ENCODE measurements at regions not wholly inside any gene's neighbourhood (a gene's known extent, or its start where the extent isn't known, plus 50 kb on each side); places are given as distances from the start of the nearest gene placed in this dataset.

DNA sequence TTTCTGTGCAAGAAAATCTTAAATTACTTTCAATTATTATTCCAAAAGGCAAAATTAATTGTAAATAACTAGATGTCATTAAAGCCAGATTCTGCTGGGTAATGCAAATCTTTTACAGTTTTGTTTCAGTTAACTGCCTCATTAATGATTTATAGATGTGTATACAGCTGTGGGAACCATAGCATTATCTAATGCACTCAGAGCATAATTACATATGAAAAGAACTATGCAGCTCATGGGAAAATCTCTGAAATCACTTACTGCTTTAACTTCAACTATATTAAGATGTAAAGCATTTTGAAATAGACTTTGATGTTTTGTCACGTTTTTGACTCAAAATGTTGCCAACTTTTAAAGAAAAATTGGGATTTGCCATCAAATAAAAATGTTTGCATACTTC is 630.3 kb upstream of the KLHL4 start:
- in situ Hi-C loops (cut with MboI; ENCODE audit: low sequenced_read_pairs, unreplicated experiment) = no loop called here
- no peak for DNase-seq (ENCODE audit: low spot score)
- TF ChIP-seq, protein P1, sequence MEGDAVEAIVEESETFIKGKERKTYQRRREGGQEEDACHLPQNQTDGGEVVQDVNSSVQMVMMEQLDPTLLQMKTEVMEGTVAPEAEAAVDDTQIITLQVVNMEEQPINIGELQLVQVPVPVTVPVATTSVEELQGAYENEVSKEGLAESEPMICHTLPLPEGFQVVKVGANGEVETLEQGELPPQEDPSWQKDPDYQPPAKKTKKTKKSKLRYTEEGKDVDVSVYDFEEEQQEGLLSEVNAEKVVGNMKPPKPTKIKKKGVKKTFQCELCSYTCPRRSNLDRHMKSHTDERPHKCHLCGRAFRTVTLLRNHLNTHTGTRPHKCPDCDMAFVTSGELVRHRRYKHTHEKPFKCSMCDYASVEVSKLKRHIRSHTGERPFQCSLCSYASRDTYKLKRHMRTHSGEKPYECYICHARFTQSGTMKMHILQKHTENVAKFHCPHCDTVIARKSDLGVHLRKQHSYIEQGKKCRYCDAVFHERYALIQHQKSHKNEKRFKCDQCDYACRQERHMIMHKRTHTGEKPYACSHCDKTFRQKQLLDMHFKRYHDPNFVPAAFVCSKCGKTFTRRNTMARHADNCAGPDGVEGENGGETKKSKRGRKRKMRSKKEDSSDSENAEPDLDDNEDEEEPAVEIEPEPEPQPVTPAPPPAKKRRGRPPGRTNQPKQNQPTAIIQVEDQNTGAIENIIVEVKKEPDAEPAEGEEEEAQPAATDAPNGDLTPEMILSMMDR (IDR thresholded peaks at IDR 0.05; ENCODE audit: borderline replicate concordance, control extremely low read depth, extremely low read depth, insufficient read depth, missing control alignments) = no peak

DNA sequence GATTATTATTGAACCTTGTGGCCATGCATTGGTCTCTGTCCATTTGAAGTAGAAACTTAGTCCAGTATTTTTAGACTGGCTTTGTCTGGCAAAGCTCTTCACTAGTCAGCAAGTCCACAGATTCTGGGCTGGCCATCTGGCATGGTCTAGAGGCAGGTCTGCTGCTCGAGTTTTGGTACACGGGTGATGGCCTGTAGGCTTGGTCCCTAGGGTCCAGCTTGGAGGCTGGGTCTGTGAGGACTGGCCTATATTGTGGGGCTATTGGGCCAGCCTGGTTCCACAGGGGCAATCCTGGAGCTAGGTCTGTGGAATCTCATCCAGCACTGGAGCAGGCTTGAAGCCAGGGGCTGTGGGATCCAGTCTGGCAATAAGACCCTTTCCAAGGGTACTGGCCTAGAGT is 607.6 kb upstream of the KLHL4 start:
- no peak for DNase-seq (ENCODE audit: low spot score)
- in situ Hi-C loops (cut with MboI; ENCODE audit: low sequenced_read_pairs, unreplicated experiment) = no loop called here
- TF ChIP-seq, protein P1 (IDR thresholded peaks at IDR 0.05; ENCODE audit: borderline replicate concordance, control extremely low read depth, extremely low read depth, insufficient read depth, missing control alignments) = no peak

- in situ Hi-C loops (cut with MboI; ENCODE audit: low sequenced_read_pairs, unreplicated experiment) = no loop called here
Observed at GRCh38 chrX:86910602-86911311, 606.8 kb upstream of the KLHL4 start.

GRCh38 chrX:86914569-86914968 is 603.0 kb upstream of the KLHL4 start:
- TF ChIP-seq, protein P1 (IDR thresholded peaks at IDR 0.05; ENCODE audit: borderline replicate concordance, control extremely low read depth, extremely low read depth, insufficient read depth, missing control alignments) = no peak
- in situ Hi-C loops (cut with MboI; ENCODE audit: low sequenced_read_pairs, unreplicated experiment) = no loop called here
- no peak for DNase-seq (ENCODE audit: low spot score)

More at GRCh38 chrX:86910602-86911311, 606.8 kb upstream of the KLHL4 start:
- TF ChIP-seq, protein P1 (IDR thresholded peaks at IDR 0.05; ENCODE audit: borderline replicate concordance, control extremely low read depth, extremely low read depth, insufficient read depth, missing control alignments) = no peak
- DNase-seq (ENCODE audit: low spot score) = no peak

- DNase-seq (ENCODE audit: low spot score) = no peak
- in situ Hi-C loops (cut with MboI; ENCODE audit: low sequenced_read_pairs, unreplicated experiment) = no loop called here
- TF ChIP-seq, protein P1 (IDR thresholded peaks at IDR 0.05; ENCODE audit: borderline replicate concordance, control extremely low read depth, extremely low read depth, insufficient read depth, missing control alignments) = no peak
Observed at GRCh38 chrX:86917959-86918358, 599.6 kb upstream of the KLHL4 start.

GRCh38 chrX:86930419-86930818 is 587.2 kb upstream of the KLHL4 start:
- TF ChIP-seq, protein P1 (IDR thresholded peaks at IDR 0.05; ENCODE audit: borderline replicate concordance, control extremely low read depth, extremely low read depth, insufficient read depth, missing control alignments) = no peak
- no peak for DNase-seq (ENCODE audit: low spot score)
- in situ Hi-C loops (cut with MboI; ENCODE audit: low sequenced_read_pairs, unreplicated experiment) = no loop called here

Data from GM13976 (cell line).